Lung microvascular endothelial cell (primary cell): ENCODE measurements at regions not wholly inside any gene's neighbourhood (a gene's known extent, or its start where the extent isn't known, plus 50 kb on each side); places are given as distances from the start of the nearest gene placed in this dataset.

Source experiments
- DNase-seq, 2 donors: peaks; one replicate each; pipeline versions ENCODE4 v3.0.0 to v3.0.0-alpha.2; 2010; ENCODE audit warnings: low read depth in 2 of 2

GRCh38 chr14:76950055-76951020 lies 78.2 kb downstream of the IRF2BPL start:
- DNase-seq = peak; percentile 75 to 97

- no peak for DNase-seq
Observed at GRCh38 chr14:76948976-76949375, 79.5 kb downstream of the IRF2BPL start.

GRCh38 chr14:76948213-76948947 lies 80.1 kb downstream of the IRF2BPL start:
- DNase-seq = peak; percentile 21 to 42

GRCh38 chr14:76947838-76948184 lies 80.7 kb downstream of the IRF2BPL start:
- DNase-seq = no peak

GRCh38 chr14:76947078-76947837 lies 81.2 kb downstream of the IRF2BPL start:
- peak; percentile 90 to 96 for DNase-seq

DNA sequence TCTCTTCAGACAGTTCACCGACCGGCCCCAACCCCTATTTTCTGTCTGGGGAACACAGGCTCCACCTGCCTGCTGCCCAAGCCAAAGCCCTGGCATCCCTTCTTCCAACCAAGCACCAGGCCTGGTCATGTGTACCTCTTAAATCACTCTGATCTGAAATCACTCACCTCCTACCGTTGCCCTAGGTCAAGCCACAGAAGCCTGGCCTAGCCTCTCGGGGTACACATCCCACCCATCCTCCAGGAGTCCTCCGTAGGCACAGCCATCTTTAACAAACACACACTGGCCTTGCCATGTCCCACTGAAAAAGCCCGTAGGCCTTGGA lies 81.8 kb downstream of the IRF2BPL start:
- no peak for DNase-seq

DNA sequence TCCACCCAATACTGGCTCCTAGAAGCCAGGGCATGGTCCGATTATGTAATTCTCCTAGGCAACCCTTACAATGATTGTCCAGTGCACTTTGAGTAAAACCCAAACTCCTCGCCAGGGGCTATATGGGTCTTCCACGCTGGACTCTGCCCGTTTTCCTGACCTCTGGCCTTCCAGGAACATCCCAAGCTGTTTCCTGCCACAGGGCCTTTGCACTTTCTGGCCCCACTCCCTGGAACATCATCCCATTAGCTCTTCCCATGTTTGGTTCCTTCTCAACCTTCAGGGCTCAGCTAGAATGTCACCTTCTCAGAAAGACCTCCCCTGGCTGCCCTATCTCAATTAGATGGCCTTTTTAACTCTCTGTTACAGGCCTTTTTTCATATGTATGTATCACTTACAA lies 85.4 kb downstream of the IRF2BPL start:
- DNase-seq = no peak

DNA sequence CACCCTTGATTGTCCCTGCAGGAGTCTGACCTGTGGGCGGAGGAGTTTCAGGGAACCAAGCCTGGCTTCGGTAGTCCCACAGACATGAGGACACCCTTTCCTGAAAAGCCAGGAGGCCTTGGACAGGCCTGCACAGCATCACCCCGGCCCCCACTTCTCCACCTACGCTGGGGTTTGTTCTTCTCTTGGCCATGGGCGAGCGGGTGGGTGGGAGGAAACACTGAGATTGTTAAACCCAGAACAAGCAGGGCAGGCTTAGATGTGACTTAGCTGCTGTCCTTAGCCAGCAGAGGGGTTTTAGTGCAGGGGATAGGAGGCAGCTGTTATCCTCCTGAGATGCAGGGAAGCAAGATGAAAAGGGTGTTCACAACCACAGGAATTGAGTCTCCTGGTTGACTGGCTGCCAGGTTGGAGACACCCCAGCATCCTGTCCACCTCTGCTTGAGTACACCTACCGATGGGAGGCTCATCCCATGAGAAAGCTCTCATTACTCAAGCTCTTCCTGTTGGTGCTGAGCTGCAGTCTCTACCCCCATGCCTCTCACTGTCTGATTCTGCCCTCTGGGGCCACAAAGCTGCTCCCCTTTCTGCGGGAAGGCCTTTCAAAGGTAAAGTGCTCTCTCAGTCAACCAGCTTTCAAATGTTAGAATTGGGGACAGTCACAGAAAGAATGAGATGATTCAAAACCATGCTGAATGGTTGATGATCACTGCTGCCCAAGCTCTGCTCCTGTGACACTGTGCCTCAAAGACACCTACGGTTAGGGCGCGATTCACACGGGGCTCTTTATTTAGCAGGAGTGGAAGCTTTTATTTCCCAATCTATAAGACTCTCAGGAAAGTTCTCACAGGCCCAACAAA lies 86.3 kb downstream of the IRF2BPL start:
- DNase-seq = no peak

DNA sequence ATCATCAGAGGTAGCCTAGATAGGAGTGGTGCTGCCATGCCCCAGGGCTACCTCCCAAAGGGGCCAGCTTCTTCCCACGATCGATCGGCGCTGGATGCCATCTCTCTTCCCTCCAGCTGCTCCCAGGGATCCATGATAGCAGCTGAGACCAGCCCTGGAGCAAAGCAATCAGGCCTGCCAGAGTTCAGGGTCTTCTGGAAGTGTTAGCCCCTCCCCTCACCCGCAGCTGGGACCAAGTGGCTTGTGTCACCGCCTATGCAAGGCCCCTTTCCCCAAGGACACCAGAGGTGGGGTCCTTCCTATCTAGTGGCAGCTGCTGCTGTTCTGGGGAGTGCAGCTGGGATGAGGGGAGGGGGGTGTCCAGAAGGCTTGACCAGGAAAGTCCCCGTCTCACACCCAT lies 87.0 kb downstream of the IRF2BPL start:
- DNase-seq = no peak

DNA sequence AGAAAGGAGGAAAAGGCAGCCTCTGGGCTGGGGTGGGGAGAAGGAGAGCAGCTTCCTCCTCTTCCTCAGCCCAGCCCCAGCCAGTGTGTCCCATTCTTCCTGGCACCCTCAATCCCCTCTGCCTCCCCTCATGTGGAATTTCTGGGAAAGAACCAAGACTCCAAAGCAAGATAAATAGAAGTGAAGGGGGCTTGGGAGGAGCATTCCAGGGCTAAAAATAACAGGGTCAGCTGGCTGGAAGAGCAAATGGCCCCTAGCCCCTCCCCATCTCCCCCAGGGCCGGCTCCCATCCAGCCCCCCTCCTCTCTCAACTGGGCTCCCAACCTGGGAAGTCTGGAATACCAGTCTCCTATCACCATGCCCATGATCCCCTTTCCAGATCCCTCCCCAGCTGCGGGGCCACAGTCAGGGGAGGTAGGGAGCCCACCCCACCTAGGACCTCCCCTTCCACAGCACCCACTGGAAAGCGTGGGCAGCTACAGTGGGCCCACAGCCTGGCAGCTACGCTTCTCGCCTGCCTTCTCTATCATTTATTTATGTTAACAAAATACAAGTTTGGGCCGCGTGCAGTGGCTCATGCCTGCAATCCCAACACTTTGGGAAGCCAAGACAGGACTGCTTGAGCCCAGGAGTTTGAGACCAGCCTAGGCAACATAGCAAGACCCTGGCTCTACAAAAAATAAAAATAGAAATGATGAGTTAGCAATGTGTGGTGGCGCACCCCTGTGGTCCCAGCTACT lies 88.3 kb downstream of the IRF2BPL start:
- no peak for DNase-seq

DNA sequence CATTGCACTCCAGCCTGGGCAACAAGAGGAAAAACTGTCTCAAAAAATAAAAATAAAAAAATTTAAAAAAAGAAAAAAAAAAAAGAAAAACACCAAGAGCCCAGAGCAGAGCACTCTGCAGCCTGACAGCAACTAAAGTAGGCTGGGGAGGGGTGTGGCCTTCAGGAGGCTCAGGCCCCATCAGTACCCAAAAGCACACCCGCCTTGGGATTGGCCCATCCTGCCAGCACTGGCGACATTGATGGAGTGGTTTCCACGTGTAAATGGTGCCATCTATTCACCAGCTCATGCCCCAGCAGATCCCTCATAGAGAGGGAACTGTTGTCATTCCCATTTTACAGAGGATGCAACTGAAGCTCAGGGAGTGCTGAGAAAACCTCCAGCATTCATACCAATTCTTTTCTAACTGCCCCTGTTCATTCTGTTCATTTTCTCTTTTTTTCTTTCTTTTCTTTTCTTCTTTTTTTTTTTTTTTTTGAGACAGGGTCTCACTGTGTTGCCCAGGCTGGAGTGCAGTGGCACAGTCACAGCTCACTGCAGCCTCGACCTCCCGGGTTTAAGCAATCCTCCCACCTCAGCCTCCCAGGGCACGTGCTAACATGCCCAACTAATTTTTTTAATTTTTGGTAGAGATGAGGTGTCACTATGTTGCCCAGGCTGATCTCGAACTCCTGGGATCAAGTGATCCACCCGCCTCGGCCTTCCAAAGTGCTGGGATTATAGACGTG lies 89.3 kb downstream of the IRF2BPL start:
- no peak for DNase-seq

- no peak for DNase-seq
Observed at GRCh38 chr14:76938092-76938500, 90.4 kb downstream of the IRF2BPL start.

- no peak for DNase-seq
Observed at GRCh38 chr14:76937181-76938091, 91.1 kb downstream of the IRF2BPL start.

DNA sequence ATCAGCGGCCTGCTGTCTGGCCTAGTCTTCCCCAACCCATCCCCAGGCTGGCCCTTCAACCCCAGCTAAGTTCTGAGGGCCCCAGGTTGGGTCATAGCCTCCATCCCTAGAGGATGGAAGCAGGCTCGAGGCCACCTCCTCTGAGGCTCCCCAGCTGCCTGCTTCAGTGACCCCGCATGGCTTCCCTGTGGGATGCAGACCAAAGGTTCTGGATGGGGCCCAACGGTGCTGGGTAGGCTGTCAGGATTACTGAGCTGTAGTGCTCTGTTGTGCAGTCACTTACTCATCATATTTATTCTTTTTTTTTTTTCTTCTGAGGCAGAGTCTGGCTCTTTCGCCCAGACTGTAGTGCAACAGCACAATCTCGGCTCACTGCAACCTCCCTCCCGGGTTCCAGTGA lies 92.0 kb downstream of the IRF2BPL start:
- DNase-seq = no peak

DNA sequence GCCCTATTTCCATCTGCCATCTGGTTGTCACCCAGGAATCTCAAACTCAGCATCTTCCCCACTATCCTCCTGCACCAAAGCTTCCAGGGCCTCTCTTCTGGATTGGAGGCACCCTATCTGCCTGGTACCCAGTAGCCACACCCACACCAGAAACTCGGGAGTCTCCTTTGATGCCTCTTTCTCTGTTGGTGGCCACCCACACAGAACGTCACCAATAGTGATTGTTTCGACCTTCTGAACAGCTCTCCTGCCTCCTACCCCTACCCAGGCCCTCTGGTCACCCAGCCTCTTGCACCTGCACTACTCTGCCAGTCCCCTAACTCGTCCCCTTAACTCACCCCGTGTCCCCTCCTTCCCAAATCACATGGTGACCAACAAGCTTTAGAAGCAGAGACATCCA lies 95.0 kb downstream of the IRF2BPL start:
- DNase-seq = no peak

DNA sequence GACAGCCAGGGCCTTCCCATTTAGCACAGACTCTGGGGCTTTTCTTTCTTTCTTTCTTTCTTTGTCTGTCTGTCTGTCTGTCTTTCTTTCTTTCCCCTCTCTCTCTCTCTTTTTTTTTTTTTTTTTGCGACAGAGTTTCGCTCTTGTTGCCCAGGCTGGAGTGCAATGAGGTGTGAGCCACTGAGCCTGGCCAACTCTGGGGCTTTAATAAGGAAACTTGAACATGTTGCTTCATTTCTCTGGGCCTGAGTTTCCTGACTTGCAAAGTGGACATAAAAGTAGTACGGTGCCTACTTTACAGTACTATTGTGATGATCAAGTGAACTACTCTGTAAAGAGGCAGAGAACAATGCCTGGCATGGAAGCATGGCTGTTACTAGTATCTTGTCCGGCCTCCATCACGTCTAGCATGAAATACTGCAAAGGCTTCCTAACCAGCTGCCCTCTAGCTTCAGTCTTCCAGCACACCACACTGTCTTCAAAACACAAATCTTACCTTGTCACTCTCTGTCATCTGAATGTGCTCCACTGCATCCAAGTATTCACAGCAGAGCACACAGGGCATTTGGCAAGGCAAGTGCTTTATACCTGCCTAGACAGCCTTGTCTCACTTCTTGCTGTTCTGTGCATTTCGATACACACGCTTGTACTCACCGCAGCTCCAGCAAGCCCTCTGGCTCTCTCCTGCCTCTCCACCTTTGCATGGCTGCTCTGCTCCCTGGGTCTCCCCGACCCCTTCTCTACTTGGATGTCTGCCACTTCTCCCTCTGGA lies 96.7 kb downstream of the IRF2BPL start:
- DNase-seq = no peak

DNA sequence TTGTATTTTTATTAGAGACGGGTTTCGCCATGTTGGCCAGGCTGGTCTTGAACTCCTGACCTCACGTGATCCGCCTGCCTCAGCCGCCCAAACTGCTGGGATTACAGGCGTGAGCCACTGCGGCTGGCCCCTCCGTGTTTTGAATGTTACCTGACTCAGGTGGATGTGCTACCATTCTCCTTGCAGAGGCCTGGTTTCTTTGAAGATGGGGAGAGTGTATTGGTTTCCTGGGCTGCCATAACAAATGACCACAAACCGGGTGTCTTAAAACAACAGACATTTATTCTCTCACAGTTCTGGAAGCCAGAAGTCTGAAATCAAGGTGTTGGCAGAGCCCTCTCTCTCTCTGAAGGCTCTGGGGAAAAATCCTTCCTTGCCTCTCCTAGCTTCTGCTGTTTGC lies 98.0 kb downstream of the IRF2BPL start:
- no peak for DNase-seq

DNA sequence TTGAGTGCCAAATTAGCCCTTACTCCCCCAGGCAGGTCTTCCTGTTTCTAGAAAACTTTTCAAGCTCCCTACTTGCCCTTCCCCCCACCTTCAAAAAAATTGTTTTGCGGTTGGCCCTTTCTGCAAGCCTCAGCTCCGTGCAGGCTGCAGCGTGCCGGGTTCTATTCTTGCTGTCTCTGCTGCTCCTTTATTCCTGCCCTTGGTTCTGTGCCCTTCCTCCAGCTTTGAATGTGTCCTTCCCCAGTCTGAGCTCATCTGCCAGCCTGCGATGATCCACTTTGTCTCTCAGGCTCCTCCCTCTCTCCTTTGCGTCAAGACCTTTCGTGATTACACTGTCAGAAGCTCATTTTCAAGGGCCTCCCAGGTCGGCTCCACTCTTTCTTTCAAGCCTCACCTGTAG lies 98.6 kb downstream of the IRF2BPL start:
- no peak for DNase-seq
